ENCODE measurements at regions not wholly inside any gene's neighbourhood (a gene's known extent, or its start where the extent isn't known, plus 50 kb on each side); places are given as distances from the start of the nearest gene placed in this dataset.

GRCh38 chr2:18401471-18401870 lies 159.0 kb downstream of the RDH14 start:
- H3K27ac ChIP-seq = no peak overlapping the region
- no peaks in the 10 kb centered on the region for H3K27me3 ChIP-seq
- intact Hi-C loops (cut with DNase I; ENCODE audit: low total_unique reads) = loop anchor here (5.0 kb wide), 1 partner anchor 76 kb away; no protein-coding TSS in a partner anchor
- H3K9me3 ChIP-seq = no peaks in the 10 kb centered on the region
- DNase-seq (ENCODE audit: low spot score in 2 of 2) = no peak
- no peaks in the 10 kb centered on the region for H3K4me1 ChIP-seq
- no peak overlapping the region for H3K4me3 ChIP-seq
- TF ChIP-seq POLR2A (IDR thresholded peaks at IDR 0.05) (no peak), POLR2AphosphoS5 (IDR thresholded peaks at IDR 0.05) (no peak), CTCF (IDR thresholded peaks at IDR 0.05) (no peak)
- H3K36me3 ChIP-seq = no peaks in the 10 kb centered on the region

GRCh38 chr2:18399601-18400000 lies 160.9 kb downstream of the RDH14 start:
- intact Hi-C loops (cut with DNase I; ENCODE audit: low total_unique reads) = no loop called here
- no peaks in the 10 kb centered on the region for H3K36me3 ChIP-seq
- no peak overlapping the region for H3K27ac ChIP-seq
- no peaks in the 10 kb centered on the region for H3K9me3 ChIP-seq
- TF ChIP-seq CTCF (IDR thresholded peaks at IDR 0.05) (no peak), POLR2A (IDR thresholded peaks at IDR 0.05) (no peak), POLR2AphosphoS5 (IDR thresholded peaks at IDR 0.05) (no peak)
- H3K4me1 ChIP-seq = no peaks in the 10 kb centered on the region
- no peak for DNase-seq (ENCODE audit: low spot score in 2 of 2)
- no peaks in the 10 kb centered on the region for H3K27me3 ChIP-seq
- no peak overlapping the region for H3K4me3 ChIP-seq

GRCh38 chr2:18398833-18399232 lies 161.6 kb downstream of the RDH14 start:
- TF ChIP-seq CTCF (IDR thresholded peaks at IDR 0.05) (no peak), POLR2AphosphoS5 (IDR thresholded peaks at IDR 0.05) (peak in 1 of 3 donors; percentile 35)
- H3K9me3 ChIP-seq = no peaks in the 10 kb centered on the region
- H3K4me3 ChIP-seq = no peak overlapping the region
- DNase-seq (ENCODE audit: low spot score in 2 of 2) = no peak
- H3K36me3 ChIP-seq = no peaks in the 10 kb centered on the region
- intact Hi-C loops (cut with DNase I; ENCODE audit: low total_unique reads) = no loop called here
- H3K27me3 ChIP-seq = no peaks in the 10 kb centered on the region
- no peaks in the 10 kb centered on the region for H3K4me1 ChIP-seq
- H3K27ac ChIP-seq = no peak overlapping the region

- no peaks in the 10 kb centered on the region for H3K27me3 ChIP-seq
- no peaks in the 10 kb centered on the region for H3K9me3 ChIP-seq
- H3K27ac ChIP-seq = peak overlapping the region in 1 of 2 donors; percentile 55
- no peaks in the 10 kb centered on the region for H3K36me3 ChIP-seq
- H3K4me3 ChIP-seq = no peak overlapping the region
- H3K4me1 ChIP-seq = no peaks in the 10 kb centered on the region
- no peak for DNase-seq (ENCODE audit: low spot score in 2 of 2)
- TF ChIP-seq CTCF (IDR thresholded peaks at IDR 0.05) = no peak
- TF ChIP-seq POLR2AphosphoS5 (IDR thresholded peaks at IDR 0.05) = no peak
- no peak for TF ChIP-seq POLR2A (IDR thresholded peaks at IDR 0.05)
- intact Hi-C loops (cut with DNase I; ENCODE audit: low total_unique reads) = no loop called here
Measured at GRCh38 chr2:18396329-18397010, 164.0 kb downstream of the RDH14 start.

GRCh38 chr2:18395555-18395954 lies 164.9 kb downstream of the RDH14 start:
- Histone ChIP-seq H3K4me1 (no peaks in the 10 kb centered on the region), H3K4me3 (no peak overlapping the region), H3K9me3 (no peaks in the 10 kb centered on the region), H3K27me3 (no peaks in the 10 kb centered on the region), H3K36me3 (no peaks in the 10 kb centered on the region), H3K27ac (no peak overlapping the region)
- no peak for DNase-seq (ENCODE audit: low spot score in 2 of 2)
- intact Hi-C loops (cut with DNase I; ENCODE audit: low total_unique reads) = no loop called here
- TF ChIP-seq CTCF (IDR thresholded peaks at IDR 0.05) (no peak), POLR2A (IDR thresholded peaks at IDR 0.05) (no peak), POLR2AphosphoS5 (IDR thresholded peaks at IDR 0.05) (no peak)

Measured in breast epithelium (tissue), 4 donors.